Stimulated activated CD8-positive, alpha-beta memory T cell treated with anti-CD3 and anti-CD28 coated beads, Interleukin-4, amount 100 ng/mL, for 24 hours (primary cell): ENCODE measurements at regions not wholly inside any gene's neighbourhood (a gene's known extent, or its start where the extent isn't known, plus 50 kb on each side); places are given as distances from the start of the nearest gene placed in this dataset.

Source experiments
- DNase-seq: peaks from one replicate; pipeline ENCODE4 v3.0.0-alpha.2; 2020; ENCODE audit warnings: low read depth

DNA sequence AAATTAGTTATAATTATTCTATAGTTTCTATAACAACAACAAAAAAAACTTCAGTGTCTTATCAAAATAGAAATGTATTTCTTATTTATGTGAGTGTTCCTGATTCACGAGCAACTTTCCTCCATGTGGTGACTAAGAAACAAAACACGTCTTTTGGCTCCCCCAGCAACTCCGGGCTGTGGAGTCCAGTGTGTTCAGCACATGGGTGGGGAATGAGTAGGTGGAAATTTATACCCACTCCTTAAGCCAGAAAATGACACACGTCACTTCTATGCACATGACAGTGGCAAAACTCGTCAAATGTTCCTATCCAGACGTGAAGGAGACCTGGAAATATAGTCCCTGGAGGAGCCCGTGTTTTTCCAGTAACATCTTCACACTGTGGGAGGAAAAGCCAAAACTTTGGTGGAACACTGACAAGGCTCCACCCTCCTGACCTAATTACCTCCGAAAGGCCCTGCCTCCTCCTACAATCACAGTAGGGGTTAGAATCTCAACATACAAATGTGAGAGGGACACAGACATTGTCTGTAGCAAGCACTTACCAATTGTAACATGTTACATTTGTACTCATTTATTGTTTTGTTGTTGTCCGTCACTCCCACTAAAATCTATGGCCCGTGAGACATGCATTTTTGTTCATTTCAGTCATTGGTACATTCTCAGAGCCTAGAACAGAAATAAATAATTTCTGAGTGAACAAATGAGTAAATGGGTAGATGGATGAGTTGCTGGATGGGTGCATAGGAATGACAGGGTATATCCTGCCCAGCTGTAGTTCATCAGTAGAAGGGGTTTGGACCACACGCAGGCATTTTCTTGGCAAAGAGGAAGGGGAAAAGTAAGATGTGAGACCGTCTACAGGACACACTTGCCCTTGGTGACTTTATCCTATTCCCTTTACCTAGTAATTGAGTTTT lies 605.8 kb upstream of the TENM3 start:
- no peak for DNase-seq

DNA sequence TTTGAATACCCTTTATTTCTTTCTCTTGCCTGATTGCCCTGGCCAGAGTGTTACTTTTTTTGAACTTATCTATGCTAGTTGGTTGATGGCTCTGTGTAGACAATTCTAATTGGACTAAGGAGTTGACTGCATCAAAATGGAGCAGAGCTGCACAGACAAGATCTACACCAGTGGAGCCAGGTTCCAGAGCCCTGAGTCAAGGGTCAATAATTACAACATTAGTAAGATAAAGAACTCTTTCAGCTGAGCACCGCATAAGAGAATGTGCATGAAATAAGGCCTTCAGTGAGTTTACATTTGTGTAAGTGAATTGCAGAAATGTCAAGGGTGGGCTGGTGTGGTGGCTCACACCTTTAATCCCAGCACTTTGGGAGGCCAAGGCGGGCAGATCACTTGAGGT lies 599.7 kb upstream of the TENM3 start:
- no peak for DNase-seq

- DNase-seq, result no peak
Measured at GRCh38 chr4:181645489-181645888, 597.7 kb upstream of the TENM3 start.

DNA sequence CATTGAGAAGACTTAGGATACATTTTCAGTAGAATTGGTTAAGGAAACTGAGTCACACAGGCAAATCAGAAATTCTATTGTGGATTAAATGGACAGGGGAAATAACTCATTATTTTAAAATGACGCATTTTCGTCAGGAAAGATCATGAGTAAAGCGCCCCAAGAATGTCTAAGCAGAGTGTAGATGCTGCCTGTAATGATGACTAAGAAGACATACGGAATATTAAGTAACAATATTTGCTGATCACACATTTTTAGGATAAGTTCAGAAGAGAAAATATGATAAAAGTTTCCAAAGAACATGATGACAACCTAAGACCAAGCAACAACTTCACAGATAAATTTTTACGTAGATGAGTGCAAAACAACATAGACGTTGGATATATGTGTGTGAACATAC lies 596.3 kb upstream of the TENM3 start:
- no peak for DNase-seq

GRCh38 chr4:181647396-181648147 lies 595.6 kb upstream of the TENM3 start:
- no peak for DNase-seq

DNA sequence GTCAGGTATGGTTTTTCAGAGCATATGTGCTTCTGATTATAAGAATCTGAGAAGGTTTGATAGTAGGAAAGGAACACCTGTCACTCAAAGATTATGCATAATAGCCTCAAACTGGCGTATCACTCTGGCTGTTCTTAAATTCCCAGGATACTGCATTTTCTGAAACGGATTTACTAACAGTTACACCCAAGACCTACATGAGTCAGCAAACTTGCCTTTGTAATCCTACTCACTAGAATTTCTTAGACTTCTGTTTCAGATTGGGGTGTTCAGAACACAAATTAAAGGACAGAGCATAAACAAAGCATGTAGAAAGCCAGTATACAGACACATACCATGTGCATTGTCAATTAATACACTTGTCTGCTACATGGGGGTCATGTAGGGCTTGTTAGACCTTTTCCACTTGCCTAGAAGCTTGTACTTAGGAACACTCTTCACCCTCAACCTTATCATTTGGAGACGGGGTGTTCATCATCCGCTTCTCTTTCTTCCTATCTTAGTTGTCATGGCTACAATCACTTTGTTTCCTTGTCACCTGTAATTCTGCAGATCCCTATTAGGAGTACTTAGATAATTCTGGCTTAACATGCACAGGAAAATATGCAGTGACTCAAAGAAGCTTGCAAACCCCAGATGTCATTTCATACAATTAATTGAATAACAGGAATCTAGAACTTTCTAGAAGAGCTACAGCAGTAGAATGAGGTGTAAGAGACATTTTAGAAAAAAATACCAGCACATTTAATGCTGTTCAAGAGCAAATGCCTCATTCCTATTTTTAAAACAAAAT lies 593.0 kb upstream of the TENM3 start:
- DNase-seq, result no peak

DNA sequence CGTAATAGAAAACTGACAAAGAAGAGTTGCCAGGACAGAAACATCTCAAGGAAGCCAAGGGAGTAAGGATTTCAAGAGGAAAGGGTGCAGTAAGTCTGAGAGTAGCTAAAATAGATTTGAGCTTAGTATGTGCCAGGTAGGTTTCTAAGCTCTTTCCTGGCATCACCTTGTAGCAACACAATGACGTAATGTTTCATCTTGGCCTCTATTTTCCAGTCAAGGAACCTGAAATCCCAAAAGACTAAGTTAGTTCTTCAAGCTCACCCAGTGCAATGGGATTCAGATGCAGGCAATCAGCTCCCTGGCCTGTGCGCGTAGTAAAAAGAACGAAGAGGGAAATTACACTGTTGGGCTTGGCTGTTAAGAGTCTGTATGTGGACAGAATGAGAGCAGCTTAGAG lies 586.5 kb upstream of the TENM3 start:
- no peak for DNase-seq

GRCh38 chr4:181659202-181659601 lies 584.0 kb upstream of the TENM3 start:
- DNase-seq, result no peak

GRCh38 chr4:181659876-181660275 lies 583.3 kb upstream of the TENM3 start:
- no peak for DNase-seq

DNA sequence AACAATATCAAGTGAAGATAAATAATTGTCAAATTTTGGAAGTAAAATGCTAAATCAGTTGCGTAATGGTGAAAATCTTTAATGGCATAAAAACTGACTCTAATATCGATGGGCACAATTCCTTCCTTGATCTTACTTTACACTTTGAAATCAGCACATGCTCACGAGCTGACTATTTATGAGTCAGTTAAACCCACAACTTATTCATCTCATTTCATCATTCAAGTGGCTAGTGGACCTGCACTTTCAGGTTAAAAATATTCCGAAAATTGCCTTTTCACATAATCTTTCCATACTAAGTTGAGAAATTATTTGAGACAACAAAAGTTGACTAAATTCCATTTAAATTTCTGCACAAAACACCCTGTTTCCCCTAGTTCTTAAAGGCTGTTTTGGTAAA lies 582.1 kb upstream of the TENM3 start:
- DNase-seq, result no peak

DNA sequence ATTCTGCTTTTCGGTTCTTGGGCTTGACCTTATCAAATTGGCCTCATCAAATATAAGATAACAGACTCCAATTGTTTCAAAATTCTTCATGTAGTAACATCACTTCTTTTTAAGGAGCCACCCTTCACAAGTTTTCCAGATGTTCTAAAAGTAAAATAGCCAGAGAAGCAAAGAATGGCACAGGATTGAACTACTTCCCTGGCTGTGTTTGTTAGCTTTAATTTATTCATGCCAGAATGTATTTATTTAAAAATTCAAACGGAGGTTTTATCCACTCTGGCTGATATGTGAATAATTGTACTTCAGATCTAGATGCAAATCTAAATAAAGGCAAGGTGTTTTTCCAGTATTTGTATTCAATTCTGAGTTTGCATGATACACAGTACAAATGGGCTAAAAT lies 581.3 kb upstream of the TENM3 start:
- no peak for DNase-seq

DNA sequence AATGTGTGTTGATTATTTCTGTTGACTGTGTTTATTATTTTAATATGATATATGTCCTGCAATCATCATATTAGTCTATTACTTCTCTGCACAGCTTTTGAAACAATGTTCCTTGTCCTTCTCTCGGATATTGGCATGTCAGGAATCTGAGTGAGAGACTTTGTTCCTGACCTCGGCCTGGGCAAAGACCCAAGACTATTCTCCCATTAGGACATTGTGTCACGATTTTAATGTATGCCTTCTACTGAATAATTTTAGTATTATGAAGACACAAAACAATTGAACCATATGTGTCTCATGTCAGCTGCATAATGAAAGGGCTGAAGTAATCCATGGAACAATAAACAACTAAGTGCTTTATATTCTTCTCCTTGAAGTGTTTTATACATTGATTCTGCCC lies 580.8 kb upstream of the TENM3 start:
- no peak for DNase-seq

DNA sequence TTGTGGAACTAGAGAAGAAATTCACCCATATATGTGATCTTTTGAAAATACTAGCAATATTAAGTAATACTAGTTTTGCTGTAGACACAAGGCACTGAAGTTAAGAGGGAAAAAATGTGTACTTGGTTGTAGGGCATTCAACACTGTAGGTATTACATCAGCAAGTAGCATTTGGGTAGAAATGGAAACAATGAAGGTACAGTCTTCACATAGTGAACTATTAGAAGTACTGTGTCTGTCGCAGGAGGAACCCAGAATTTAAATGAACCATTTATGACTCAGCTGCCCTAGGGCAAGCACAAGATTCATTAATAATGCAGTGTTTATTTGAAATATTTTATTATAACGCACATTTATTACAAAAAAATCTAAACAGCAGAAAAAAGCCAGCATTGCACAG lies 572.7 kb upstream of the TENM3 start:
- DNase-seq, result no peak

DNA sequence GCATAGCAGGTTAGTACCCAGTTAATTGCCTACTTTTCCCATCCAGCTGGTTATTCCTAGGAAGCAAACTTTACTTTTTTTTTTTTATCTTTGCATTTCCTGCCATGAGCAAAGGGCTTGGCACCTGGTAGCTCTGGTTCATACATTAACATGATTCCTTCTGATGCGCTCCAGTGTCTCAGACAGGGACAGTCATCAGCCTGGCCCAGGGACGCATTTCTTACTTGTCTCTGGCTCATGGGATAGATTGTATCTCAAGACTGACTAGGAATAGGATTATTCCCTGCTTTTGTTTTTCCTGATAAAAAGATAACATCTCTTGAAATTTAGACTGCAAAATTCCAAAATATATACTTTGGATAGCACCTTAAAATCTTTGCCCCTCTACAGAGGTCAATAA lies 571.5 kb upstream of the TENM3 start:
- no peak for DNase-seq

DNA sequence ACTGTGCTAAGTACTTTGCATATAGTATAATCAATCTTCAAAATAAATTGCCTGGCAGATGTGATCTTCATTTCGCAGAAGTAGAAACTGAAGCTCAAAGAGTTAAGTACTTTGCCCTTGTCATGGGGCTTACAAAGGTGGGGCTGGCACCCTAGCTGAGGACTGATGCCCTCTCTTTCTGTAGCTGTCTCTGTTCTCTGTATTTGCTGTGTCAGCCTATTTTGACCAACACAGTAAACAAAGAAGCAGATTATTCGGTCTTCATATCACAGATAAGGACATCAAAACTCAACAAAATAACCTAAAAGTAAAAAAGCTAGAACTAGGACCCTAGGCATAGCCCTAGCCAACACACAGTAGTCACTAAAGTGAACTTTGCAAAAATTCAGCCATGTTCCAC lies 570.5 kb upstream of the TENM3 start:
- no peak for DNase-seq

- DNase-seq, result no peak
Measured at GRCh38 chr4:181674315-181674875, 568.8 kb upstream of the TENM3 start.

DNA sequence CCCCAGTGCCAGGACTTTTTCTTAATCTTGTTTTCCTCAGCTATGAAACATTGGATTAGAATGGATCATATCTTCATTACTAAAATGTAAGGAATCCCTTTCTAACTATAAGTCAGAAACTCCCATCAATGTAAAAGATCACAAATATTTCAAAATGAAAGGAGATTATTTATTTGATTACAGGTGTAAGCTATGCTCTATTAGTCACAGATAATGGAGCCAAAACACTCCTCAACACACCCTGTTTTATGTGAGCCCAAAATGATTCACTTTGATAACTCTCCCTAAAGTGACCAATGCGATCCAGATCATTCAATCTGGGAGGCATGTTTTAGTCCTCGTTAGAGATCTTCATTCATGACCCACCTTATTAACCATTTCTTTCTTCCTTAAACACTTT lies 566.7 kb upstream of the TENM3 start:
- no peak for DNase-seq

DNA sequence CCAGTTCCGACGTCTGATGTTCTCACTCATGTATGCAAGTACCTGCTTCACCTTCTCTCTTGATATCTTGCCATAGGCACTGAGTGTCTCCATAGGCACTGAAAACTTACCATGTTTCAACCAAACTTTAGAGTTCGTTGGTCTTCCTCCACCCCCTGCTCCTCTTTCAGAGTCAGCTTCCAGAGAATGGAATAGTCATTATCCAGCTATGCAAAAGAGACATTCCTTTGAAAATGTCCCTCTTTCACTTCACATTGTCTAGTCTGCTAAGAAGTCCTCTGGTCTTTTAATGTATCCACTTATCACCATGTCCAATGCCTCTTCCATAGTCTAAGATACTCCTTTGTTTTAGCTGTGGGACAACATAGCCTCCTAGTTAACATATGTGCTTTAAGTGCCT lies 566.0 kb upstream of the TENM3 start:
- no peak for DNase-seq

- DNase-seq, result no peak
Measured at GRCh38 chr4:181677621-181678020, 565.6 kb upstream of the TENM3 start.

GRCh38 chr4:181679754-181680153 lies 563.4 kb upstream of the TENM3 start:
- no peak for DNase-seq

GRCh38 chr4:181682367-181683047 lies 560.7 kb upstream of the TENM3 start:
- no peak for DNase-seq

DNA sequence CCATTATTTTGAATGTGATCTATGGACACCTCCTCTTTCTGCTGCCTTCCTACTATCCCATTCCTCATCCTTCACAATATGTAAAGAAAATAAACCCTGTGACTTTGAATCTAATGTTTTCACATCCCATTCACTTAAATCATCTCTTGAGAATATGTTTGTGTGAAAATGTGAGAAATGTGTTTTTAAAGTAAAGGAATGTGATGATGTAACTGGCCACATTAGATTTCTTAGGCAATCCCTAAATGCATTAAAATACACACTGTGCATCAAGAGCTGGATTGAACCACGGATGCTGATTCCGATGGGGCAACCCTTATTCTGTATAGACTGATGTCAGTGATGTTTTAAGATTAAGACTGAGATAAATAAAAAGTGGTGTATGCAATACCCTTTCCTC lies 558.9 kb upstream of the TENM3 start:
- no peak for DNase-seq
